Muscle of arm (tissue), 1 donor: ENCODE measurements at regions not wholly inside any gene's neighbourhood (a gene's known extent, or its start where the extent isn't known, plus 50 kb on each side); places are given as distances from the start of the nearest gene placed in this dataset.

Source experiments
- DNase-seq: peaks from one replicate; pipeline ENCODE4 v3.0.0-alpha.2; 2013

- DNase-seq: no peak
Measured at GRCh38 chr10:76733441-76733936, 904.1 kb downstream of the KCNMA1 start.

GRCh38 chr10:76732306-76732705, 905.3 kb downstream of the KCNMA1 start:
- no peak for DNase-seq

GRCh38 chr10:76729841-76730487, 907.6 kb downstream of the KCNMA1 start:
- peak; percentile 48 for DNase-seq

GRCh38 chr10:76729346-76729745, 908.3 kb downstream of the KCNMA1 start:
- DNase-seq: peak; percentile 15

GRCh38 chr10:76727038-76727437, 910.6 kb downstream of the KCNMA1 start:
- no peak for DNase-seq

GRCh38 chr10:76723844-76724243, 913.8 kb downstream of the KCNMA1 start:
- no peak for DNase-seq

- no peak for DNase-seq
Measured at GRCh38 chr10:76721891-76722505, 915.6 kb downstream of the KCNMA1 start.

GRCh38 chr10:76719006-76719405, 918.6 kb downstream of the KCNMA1 start:
- no peak for DNase-seq

GRCh38 chr10:76717141-76717540, 920.5 kb downstream of the KCNMA1 start:
- no peak for DNase-seq

- DNase-seq: no peak
Measured at GRCh38 chr10:76711222-76711997, 926.2 kb downstream of the KCNMA1 start.

- no peak for DNase-seq
Measured at GRCh38 chr10:76700241-76700640, 937.4 kb downstream of the KCNMA1 start.

- DNase-seq: no peak
Measured at GRCh38 chr10:76697923-76698322, 939.7 kb downstream of the KCNMA1 start.

- DNase-seq: no peak
Measured at GRCh38 chr10:76695069-76695468, 942.5 kb downstream of the KCNMA1 start.

- DNase-seq: no peak
Measured at GRCh38 chr10:76686201-76686600, 951.4 kb downstream of the KCNMA1 start.

- DNase-seq: no peak
Measured at GRCh38 chr10:76684968-76685367, 952.6 kb downstream of the KCNMA1 start.

- no peak for DNase-seq
Measured at GRCh38 chr10:76681153-76681552, 956.5 kb downstream of the KCNMA1 start.

- DNase-seq: no peak
Measured at GRCh38 chr10:76679030-76679429, 958.6 kb downstream of the KCNMA1 start.

GRCh38 chr10:76675951-76676587, 961.5 kb downstream of the KCNMA1 start:
- peak; percentile 59 for DNase-seq

GRCh38 chr10:76675561-76675950, 962.1 kb downstream of the KCNMA1 start:
- no peak for DNase-seq

GRCh38 chr10:76667408-76668370, 969.9 kb downstream of the KCNMA1 start:
- DNase-seq: peak; percentile 77

- no peak for DNase-seq
Measured at GRCh38 chr10:76666891-76667290, 970.7 kb downstream of the KCNMA1 start.
